H7 (cell line): ENCODE measurements at regions not wholly inside any gene's neighbourhood (a gene's known extent, or its start where the extent isn't known, plus 50 kb on each side); places are given as distances from the start of the nearest gene placed in this dataset.
"Not testable (repeated sequence)": the region's sequence is repeated elsewhere in the genome, so short reads cannot be mapped to it uniquely, and the experiment has no call there.

Source experiments
- DNase-seq: peaks from one replicate; pipeline ENCODE4 v3.0.0; 2012
- H3K27me3 ChIP-seq: 2 replicates; pipeline ENCODE4 v1.6.0; 2011; ENCODE audit warnings: mild to moderate bottlenecking, low read length; ENCODE audit not compliant: control insufficient read depth, insufficient read depth
- H3K36me3 ChIP-seq: replicated peaks from 2 replicates; pipeline ENCODE4 v1.5.1; 2011; ENCODE audit warnings: low read length; ENCODE audit not compliant: control insufficient read depth, insufficient read depth
- H3K4me3 ChIP-seq: 2 replicates; pipeline ENCODE4 v1.5.1; 2011; ENCODE audit warnings: low read depth, mild to moderate bottlenecking, control low read depth, low read length, moderate library complexity; ENCODE audit not compliant: insufficient read depth

- Histone ChIP-seq H3K4me3 (no peak overlapping the region), H3K27me3 (no peaks in the 10 kb centered on the region), H3K36me3 (no peaks in the 10 kb centered on the region)
- DNase-seq: no peak
Observed at GRCh38 chr11:127800989-127801688, 786.2 kb downstream of the ETS1 start.

GRCh38 chr11:127795326-127795725, 792.0 kb downstream of the ETS1 start:
- H3K36me3 ChIP-seq: no peaks in the 10 kb centered on the region
- DNase-seq: no peak
- H3K27me3 ChIP-seq: no peaks in the 10 kb centered on the region
- no peak overlapping the region for H3K4me3 ChIP-seq

GRCh38 chr11:127791844-127792243, 791.3 kb upstream of the KIRREL3 start:
- Histone ChIP-seq H3K4me3 (no peak overlapping the region), H3K27me3 (no peaks in the 10 kb centered on the region), H3K36me3 (no peaks in the 10 kb centered on the region)
- peak; percentile 25 for DNase-seq

GRCh38 chr11:127790592-127790991, 790.0 kb upstream of the KIRREL3 start:
- no peak overlapping the region for H3K4me3 ChIP-seq
- no peaks in the 10 kb centered on the region for H3K27me3 ChIP-seq
- H3K36me3 ChIP-seq: no peaks in the 10 kb centered on the region
- DNase-seq: no peak

- no peaks in the 10 kb centered on the region for H3K27me3 ChIP-seq
- DNase-seq: peak; percentile 54
- no peak overlapping the region for H3K4me3 ChIP-seq
- H3K36me3 ChIP-seq: no peaks in the 10 kb centered on the region
Observed at GRCh38 chr11:127789927-127790326, 789.4 kb upstream of the KIRREL3 start.

- DNase-seq: not testable (repeated sequence)
Observed at GRCh38 chr11:127772938-127773337, 772.4 kb upstream of the KIRREL3 start.

GRCh38 chr11:127768931-127769330, 768.4 kb upstream of the KIRREL3 start:
- not testable (repeated sequence) for H3K27me3 ChIP-seq, H3K4me3 ChIP-seq, DNase-seq, H3K36me3 ChIP-seq

More at GRCh38 chr11:127772938-127773337, 772.4 kb upstream of the KIRREL3 start:
- not testable (repeated sequence) for H3K36me3 ChIP-seq, H3K27me3 ChIP-seq, H3K4me3 ChIP-seq

- H3K36me3 ChIP-seq: no peaks in the 10 kb centered on the region
- DNase-seq: no peak
- no peaks in the 10 kb centered on the region for H3K27me3 ChIP-seq
- H3K4me3 ChIP-seq: no peak overlapping the region
Observed at GRCh38 chr11:127766734-127767133, 766.2 kb upstream of the KIRREL3 start.

GRCh38 chr11:127738771-127739286, 738.3 kb upstream of the KIRREL3 start:
- Histone ChIP-seq H3K27me3 (no peaks in the 10 kb centered on the region), H3K36me3 (no peaks in the 10 kb centered on the region), H3K4me3 (no peak overlapping the region)
- no peak for DNase-seq

GRCh38 chr11:127737499-127737898, 736.9 kb upstream of the KIRREL3 start:
- Histone ChIP-seq H3K36me3 (no peaks in the 10 kb centered on the region), H3K4me3 (no peak overlapping the region), H3K27me3 (no peaks in the 10 kb centered on the region)
- no peak for DNase-seq

GRCh38 chr11:127733552-127733951, 733.0 kb upstream of the KIRREL3 start:
- Histone ChIP-seq H3K4me3 (no peak overlapping the region), H3K36me3 (no peaks in the 10 kb centered on the region), H3K27me3 (no peaks in the 10 kb centered on the region)
- no peak for DNase-seq

- no peaks in the 10 kb centered on the region for H3K27me3 ChIP-seq
- H3K4me3 ChIP-seq: no peak overlapping the region
- DNase-seq: no peak
- H3K36me3 ChIP-seq: no peaks in the 10 kb centered on the region
Observed at GRCh38 chr11:127726367-127726766, 725.8 kb upstream of the KIRREL3 start.

- no peak for DNase-seq
- H3K36me3 ChIP-seq: no peaks in the 10 kb centered on the region
- no peak overlapping the region for H3K4me3 ChIP-seq
- no peaks in the 10 kb centered on the region for H3K27me3 ChIP-seq
Observed at GRCh38 chr11:127723714-127724113, 723.1 kb upstream of the KIRREL3 start.

- Histone ChIP-seq H3K4me3 (no peak overlapping the region), H3K27me3 (no peaks in the 10 kb centered on the region), H3K36me3 (no peaks in the 10 kb centered on the region)
- DNase-seq: no peak
Observed at GRCh38 chr11:127713226-127713625, 712.7 kb upstream of the KIRREL3 start.

GRCh38 chr11:127711748-127712147, 711.2 kb upstream of the KIRREL3 start:
- H3K4me3 ChIP-seq: no peak overlapping the region
- H3K36me3 ChIP-seq: no peaks in the 10 kb centered on the region
- DNase-seq: no peak
- no peaks in the 10 kb centered on the region for H3K27me3 ChIP-seq
